ENCODE measurements at regions not wholly inside any gene's neighbourhood (a gene's known extent, or its start where the extent isn't known, plus 50 kb on each side); places are given as distances from the start of the nearest gene placed in this dataset.

GRCh38 chr4:12716896-12717295, 767.2 kb downstream of the RAB28 start:
- no peak overlapping the region for H3K4me3 ChIP-seq (ENCODE audit: insufficient read depth, low read depth, low read length)
- no peak for TF ChIP-seq POLR2A (IDR thresholded peaks at IDR 0.05; ENCODE audit: low read depth, low read length)
- TF ChIP-seq RAD21 (IDR thresholded peaks at IDR 0.05; ENCODE audit: low read length), result no peak
- TF ChIP-seq NFE2L2 (IDR thresholded peaks at IDR 0.05; ENCODE audit: low read depth, low read length), result no peak
- no peak for TF ChIP-seq MXI1 (IDR thresholded peaks at IDR 0.05; ENCODE audit: borderline replicate concordance, low read depth, low read length)
- TF ChIP-seq CEBPB (IDR thresholded peaks at IDR 0.05; ENCODE audit: low read depth, low read length), result no peak
- TF ChIP-seq MAFK (IDR thresholded peaks at IDR 0.05; ENCODE audit: low read depth, low read length), result no peak
- no peak for TF ChIP-seq SMC3 (IDR thresholded peaks at IDR 0.05; ENCODE audit: low read depth, low read length)
- no peak for TF ChIP-seq CHD1 (IDR thresholded peaks at IDR 0.05; ENCODE audit: low read depth, low read length)
- no peak for TF ChIP-seq MAZ (IDR thresholded peaks at IDR 0.05; ENCODE audit: borderline replicate concordance, low read depth, low read length)
- TF ChIP-seq CTCF (conservative IDR thresholded peaks at IDR 0.05; ENCODE audit: low read depth, low read length), result no peak
- TF ChIP-seq USF2 (IDR thresholded peaks at IDR 0.05; ENCODE audit: low read depth, low read length), result no peak
- TF ChIP-seq ELK1 (IDR thresholded peaks at IDR 0.05; ENCODE audit: borderline replicate concordance, low read depth, low read length), result no peak
- TF ChIP-seq BHLHE40 (IDR thresholded peaks at IDR 0.05; ENCODE audit: low read depth, low read length), result no peak
- no peak for TF ChIP-seq RCOR1 (IDR thresholded peaks at IDR 0.05; ENCODE audit: insufficient replicate concordance, low read length)
- TF ChIP-seq RFX5 (IDR thresholded peaks at IDR 0.05; ENCODE audit: low read depth, low read length), result no peak
- no peak for TF ChIP-seq FOS (IDR thresholded peaks at IDR 0.05; ENCODE audit: low read depth, low read length)
- H3K14ac ChIP-seq (replicated peaks; ENCODE audit: low read depth, low read length), result no peak overlapping the region
- H3K23ac ChIP-seq (ENCODE audit: low read depth, low read length), result no peak overlapping the region
- no peaks in the 10 kb centered on the region for H3K36me3 ChIP-seq (ENCODE audit: control insufficient read depth, insufficient read depth, low read length)
- no peaks in the 10 kb centered on the region for H3K27me3 ChIP-seq (ENCODE audit: control insufficient read depth, insufficient read depth, low read length)
- no peak overlapping the region for H4K5ac ChIP-seq (ENCODE audit: low read depth, low read length)
- DNase-seq (no peak), ATAC-seq (ENCODE audit: low read depth) (no peak)
- no peaks in the 10 kb centered on the region for H3K9me1 ChIP-seq (ENCODE audit: insufficient read depth, low read length)
- H3K9me3 ChIP-seq (ENCODE audit: control insufficient read depth, insufficient read depth, low read length), result peaks cover 9% of the 10 kb centered on the region; the same call in 1 of the 2 replicates
- no peak overlapping the region for H2AK5ac ChIP-seq (ENCODE audit: low read depth, low read length)
- no peak overlapping the region for H2BK15ac ChIP-seq (ENCODE audit: low read depth, low read length)
- H2AK9ac ChIP-seq (replicated peaks; ENCODE audit: low read depth, low read length, poor library complexity), result no peak overlapping the region
- in situ Hi-C loops (cut with MboI; ENCODE audit: low sequenced_read_pairs) (no loop called here), dilution Hi-C loops (cut with HindIII; ENCODE audit: low sequenced_read_pairs, unreplicated experiment) (no loop called here), intact Hi-C loops (cut with micrococcal nuclease) (no loop called here)
- H2BK5ac ChIP-seq (ENCODE audit: low read depth, low read length, poor library complexity, severe bottlenecking), result no peak overlapping the region
- H3K4me2 ChIP-seq (ENCODE audit: low read depth, low read length), result no peak overlapping the region
- H4K20me1 ChIP-seq (ENCODE audit: insufficient read depth, low read length), result no peaks in the 10 kb centered on the region
- no CpG with 5 or more reads among the region's 1 CpG for WGBS, 2 experiments (ENCODE audit: extremely low coverage in 2 of 2, insufficient read length in 1 of 2)
- no peak overlapping the region for H3K18ac ChIP-seq (ENCODE audit: low read depth, low read length)
- H3K4ac ChIP-seq (ENCODE audit: low read depth, low read length), result no peak overlapping the region
- H2BK20ac ChIP-seq (ENCODE audit: low read depth, low read length), result no peak overlapping the region
- CTCF ChIA-PET, result no interaction called here
- H2BK120ac ChIP-seq (ENCODE audit: low read depth, low read length), result no peak overlapping the region
- H3K56ac ChIP-seq (ENCODE audit: extremely low read depth, insufficient read depth, low read length), result no peak overlapping the region
- POLR2A ChIA-PET (ENCODE audit: unreplicated experiment), result no interaction called here
- H3K9ac ChIP-seq (ENCODE audit: low read depth, low read length), result no peak overlapping the region
- no peaks in the 10 kb centered on the region for H3K4me1 ChIP-seq (ENCODE audit: control insufficient read depth, insufficient read depth, low read length)
- H2AFZ ChIP-seq (replicated peaks; ENCODE audit: low read length, poor library complexity), result no peak overlapping the region
- H3K79me1 ChIP-seq (ENCODE audit: low read depth in 1 of 2, low read length in 2 of 2), result no peaks in the 10 kb centered on the region
- no peak overlapping the region for H4K91ac ChIP-seq (ENCODE audit: insufficient read depth, low read depth, low read length)
- H3K27ac ChIP-seq (ENCODE audit: insufficient read depth, low read length), result no peak overlapping the region
- H4K8ac ChIP-seq (ENCODE audit: low read depth in 2 of 2, low read length in 2 of 2), result no peak overlapping the region
- no TSS peak for BruUV-seq (replicated peaks)
